Heart left ventricle (tissue), 16 donors: ENCODE measurements at regions not wholly inside any gene's neighbourhood (a gene's known extent, or its start where the extent isn't known, plus 50 kb on each side); places are given as distances from the start of the nearest gene placed in this dataset.

Experiments
- ATAC-seq, 4 donors: fragments of 200-7000 bp; cut with Tn5 transposase; one replicate each; pipeline ENCODE4 v1.9.1; 2020 to 2022; ENCODE audit warnings: moderate library complexity in 4 of 4, mild to moderate bottlenecking in 3 of 4, moderate number of reproducible peaks in 1 of 4
- DNase-seq, 5 donors: peaks; one replicate each; pipeline ENCODE4 v3.0.0-alpha.2; 2020
- H3K27ac ChIP-seq, 12 donors: fragments of 200-600 bp; sonication (generic) in 4 of 12; one replicate each; pipeline versions ENCODE4 v1.5.0 to v1.8.0; 2016 to 2022; ENCODE audit warnings: mild to moderate bottlenecking in 2 of 12
- H3K27me3 ChIP-seq, 9 donors: fragments of 200-600 bp; sonication (generic) in 2 of 9; one replicate each; pipeline versions ENCODE4 v1.5.1 to v1.8.0; 2016 to 2022; ENCODE audit warnings: mild to moderate bottlenecking in 3 of 9
- H3K36me3 ChIP-seq, 9 donors: fragments of 200-600 bp; sonication (generic) in 2 of 9; one replicate each; pipeline versions ENCODE4 v1.5.0 to v1.8.0; 2018 to 2022; ENCODE audit warnings: mild to moderate bottlenecking in 2 of 9
- H3K4me1 ChIP-seq, 12 donors: fragments of 200-600 bp; sonication (generic) in 4 of 12; one replicate each; pipeline versions ENCODE4 v1.5.0 to v1.8.0; 2016 to 2022; ENCODE audit warnings: mild to moderate bottlenecking in 3 of 12
- H3K4me3 ChIP-seq, 12 donors: fragments of 200-600 bp; sonication (generic) in 4 of 12; one replicate each; pipeline versions ENCODE4 v1.5.0 to v1.8.0; 2017 to 2022; ENCODE audit warnings: mild to moderate bottlenecking in 9 of 12, moderate library complexity in 4 of 12
- H3K9me3 ChIP-seq, 12 donors: fragments of 200-600 bp; sonication (generic) in 4 of 12; one replicate each; pipeline versions ENCODE4 v1.5.0 to v1.8.0; 2016 to 2022; ENCODE audit warnings: mild to moderate bottlenecking in 1 of 12
- CTCF ChIP-seq, 12 donors: fragments of 200-600 bp; sonication (generic) in 4 of 12; IDR thresholded peaks; one replicate each; pipeline versions ENCODE4 v1.5.0 to v1.8.0; 2018 to 2022; ENCODE audit warnings: antibody characterized with exemption in 12 of 12, mild to moderate bottlenecking in 5 of 12
- POLR2A ChIP-seq, 2 donors: fragments of 450-650 bp; IDR thresholded peaks; one replicate each; pipeline ENCODE4 v1.6.1; 2017; ENCODE audit warnings: antibody characterized with exemption in 2 of 2, mild to moderate bottlenecking in 2 of 2, moderate library complexity in 2 of 2
- WGBS, 4 donors: extraction: QIAGEN DNeasy Blood & Tissue Kit in 2 of 4; methylation state at CpG; one replicate each; pipeline versions ENCODE4 v1.1.5 to v1.1.7; 2013 to 2018; 5-methylcytosine and 5-hydroxymethylcytosine counted together
- intact Hi-C, 10 donors: fragments of 100-400 bp; cut with DNase I; formaldehyde crosslinking; loops; one replicate each; pipeline versions ENCODE4 v1.11.1 to v1.14.2; 2022
- donor health status: ischemic (EF 13 %, LVEDD 7.1; RV severe dilation, severe dysfunction).
- donor health status: healthy with polysubstance abuse.
- donor health status: DM: no; HTN: yes; CAD: no.
- donor health status: DM: no; HTN: no; CAD: no.
- donor health status: ischemic (EF 25% LVEDD 6.9; RV normal size, moderate dysfunction).
- donor health status: ischemic (EF 25% LVEDD 5.7; RV mildly dilated, moderate dysfunction).
- donor health status: healthy.
- donor health status: DM: yes; HTN: yes; CAD: no.
- donor health status: ischemic (EF 35%, LVEDD 5.7; RV mildly dilated, moderate dysfunction).
- donor health status: nonischemic (EF 11% LVEDD 7.7; RV severe dilation, severe dysfunction).
- donor health status: DM: yes; HTN: yes; CAD: no.
- donor health status: PGD.
- donor health status: ischemic (EF 29% LVEDD 5.4; RV normal size, mild dysfunction).
- donor health status: nonischemic (EF 23%, LVEDD 6.1; RV moderate dilation, normal function).

- H3K36me3 ChIP-seq = no peaks in the 10 kb centered on the region
- no peaks in the 10 kb centered on the region for H3K4me1 ChIP-seq
- H3K4me3 ChIP-seq = no peak overlapping the region
- peaks cover 0 to 23% (median 10%) of the 10 kb centered on the region in 12 donors for H3K9me3 ChIP-seq
- H3K27me3 ChIP-seq = no peaks in the 10 kb centered on the region
- no peak for TF ChIP-seq CTCF (IDR thresholded peaks at IDR 0.05)
- no peak for TF ChIP-seq POLR2A (IDR thresholded peaks at IDR 0.05)
- intact Hi-C loops = no loop called here
- WGBS, 4 donors = 77 to 87% (median 83%) methylated on average over 4 of the region's 4 CpGs
- H3K27ac ChIP-seq = no peak overlapping the region
- no peak for ATAC-seq
- DNase-seq = no peak
Measured at GRCh38 chr14:53391631-53392285, 238.6 kb upstream of the DDHD1 start.

GRCh38 chr14:53391156-53391555, 238.0 kb upstream of the DDHD1 start:
- no peak for TF ChIP-seq CTCF (IDR thresholded peaks at IDR 0.05)
- TF ChIP-seq POLR2A (IDR thresholded peaks at IDR 0.05) = no peak
- no peaks in the 10 kb centered on the region for H3K36me3 ChIP-seq
- H3K9me3 ChIP-seq = peaks cover 0 to 20% (median 10%) of the 10 kb centered on the region in 12 donors
- peak in 1 of 5 donors; percentile 29 for DNase-seq
- no peaks in the 10 kb centered on the region for H3K27me3 ChIP-seq
- H3K27ac ChIP-seq = no peak overlapping the region
- 47 to 70% (median 58%) methylated on average over 2 of the region's 2 CpGs for WGBS, 4 donors
- H3K4me3 ChIP-seq = no peak overlapping the region
- H3K4me1 ChIP-seq = no peaks in the 10 kb centered on the region
- ATAC-seq = no peak
- intact Hi-C loops = no loop called here

- Histone ChIP-seq H3K27me3 (no peaks in the 10 kb centered on the region), H3K4me1 (no peaks in the 10 kb centered on the region), H3K9me3 (peaks cover 0 to 9% (median 6%) of the 10 kb centered on the region in 12 donors), H3K27ac (no peak overlapping the region), H3K4me3 (no peak overlapping the region), H3K36me3 (no peaks in the 10 kb centered on the region)
- TF ChIP-seq POLR2A (IDR thresholded peaks at IDR 0.05) (no peak), CTCF (IDR thresholded peaks at IDR 0.05) (no peak)
- no peak for DNase-seq
- no peak for ATAC-seq
- intact Hi-C loops = no loop called here
- 86 to 89% (median 89%) methylated on average over 7 of the region's 7 CpGs for WGBS, 4 donors
Measured at GRCh38 chr14:53390008-53390407, 236.9 kb upstream of the DDHD1 start.

GRCh38 chr14:53389202-53389601, 236.1 kb upstream of the DDHD1 start:
- ATAC-seq = no peak

More at GRCh38 chr14:53389202-53389601, 236.1 kb upstream of the DDHD1 start:
- H3K9me3 ChIP-seq = peaks cover 0 to 1% (median 0%) of the 10 kb centered on the region in 12 donors
- H3K4me3 ChIP-seq = no peak overlapping the region
- DNase-seq = no peak
- intact Hi-C loops = no loop called here
- no peaks in the 10 kb centered on the region for H3K27me3 ChIP-seq
- H3K27ac ChIP-seq = no peak overlapping the region
- H3K4me1 ChIP-seq = no peaks in the 10 kb centered on the region
- TF ChIP-seq POLR2A (IDR thresholded peaks at IDR 0.05) (no peak), CTCF (IDR thresholded peaks at IDR 0.05) (no peak)
- no peaks in the 10 kb centered on the region for H3K36me3 ChIP-seq
- 58 to 82% (median 77%) methylated on average over 1 of the region's 1 CpG for WGBS, 4 donors
